A549 (cell line): ENCODE measurements at regions not wholly inside any gene's neighbourhood (a gene's known extent, or its start where the extent isn't known, plus 50 kb on each side); places are given as distances from the start of the nearest gene placed in this dataset.

Experiments used
- CHD2 ChIP-seq: fragments of 150-350 bp; IDR thresholded peaks from 2 replicates; pipeline ENCODE4 v1.6.1; 2014; ENCODE audit warnings: low read length; ENCODE audit not compliant: partially characterized antibody
- KDM5A ChIP-seq: fragments of 200-600 bp; sonication (generic); IDR thresholded peaks from 2 replicates; pipeline ENCODE4 v1.6.1; 2016; ENCODE audit warnings: antibody characterized with exemption, mild to moderate bottlenecking
- RCOR1 ChIP-seq: fragments of 150-350 bp; IDR thresholded peaks from 2 replicates; pipeline ENCODE4 v1.6.1; 2014; ENCODE audit warnings: antibody characterized with exemption, low read length, low read depth
- RFX5 ChIP-seq: fragments of 450-650 bp; IDR thresholded peaks from 2 replicates; pipeline ENCODE4 v1.7.1; 2014; ENCODE audit warnings: antibody characterized with exemption, mild to moderate bottlenecking, moderate library complexity
- TF ChIP-seq, protein P1 (sequence below): fragments of 200-600 bp; sonication (generic); IDR thresholded peaks from 2 replicates; pipeline ENCODE4 v1.6.1; 2016; ENCODE audit warnings: antibody characterized with exemption, mild to moderate bottlenecking, moderate library complexity

DNA sequence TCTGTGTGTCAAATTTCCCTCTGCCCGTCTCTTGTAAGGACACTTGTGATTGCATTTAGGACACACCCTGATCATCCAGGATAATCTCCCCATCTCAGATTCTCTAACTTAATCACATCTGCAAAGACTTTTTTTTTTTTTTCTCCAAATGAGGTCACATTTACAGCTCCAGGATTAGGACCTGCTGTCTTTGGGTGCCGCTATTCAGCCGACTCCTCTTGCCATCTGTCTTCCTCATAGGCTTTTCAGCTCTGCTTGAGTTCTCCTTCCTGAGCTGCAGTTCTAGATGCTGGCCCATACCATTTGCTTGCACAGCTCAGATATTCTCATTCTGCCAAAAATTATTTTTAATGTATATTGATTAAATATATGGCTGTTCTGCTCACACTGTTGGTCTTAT lies 94.3 kb upstream of the TLE3 start:
- TF ChIP-seq RFX5 (no peak), KDM5A (no peak), CHD2 (no peak), RCOR1 (no peak)
- TF ChIP-seq, protein P1, sequence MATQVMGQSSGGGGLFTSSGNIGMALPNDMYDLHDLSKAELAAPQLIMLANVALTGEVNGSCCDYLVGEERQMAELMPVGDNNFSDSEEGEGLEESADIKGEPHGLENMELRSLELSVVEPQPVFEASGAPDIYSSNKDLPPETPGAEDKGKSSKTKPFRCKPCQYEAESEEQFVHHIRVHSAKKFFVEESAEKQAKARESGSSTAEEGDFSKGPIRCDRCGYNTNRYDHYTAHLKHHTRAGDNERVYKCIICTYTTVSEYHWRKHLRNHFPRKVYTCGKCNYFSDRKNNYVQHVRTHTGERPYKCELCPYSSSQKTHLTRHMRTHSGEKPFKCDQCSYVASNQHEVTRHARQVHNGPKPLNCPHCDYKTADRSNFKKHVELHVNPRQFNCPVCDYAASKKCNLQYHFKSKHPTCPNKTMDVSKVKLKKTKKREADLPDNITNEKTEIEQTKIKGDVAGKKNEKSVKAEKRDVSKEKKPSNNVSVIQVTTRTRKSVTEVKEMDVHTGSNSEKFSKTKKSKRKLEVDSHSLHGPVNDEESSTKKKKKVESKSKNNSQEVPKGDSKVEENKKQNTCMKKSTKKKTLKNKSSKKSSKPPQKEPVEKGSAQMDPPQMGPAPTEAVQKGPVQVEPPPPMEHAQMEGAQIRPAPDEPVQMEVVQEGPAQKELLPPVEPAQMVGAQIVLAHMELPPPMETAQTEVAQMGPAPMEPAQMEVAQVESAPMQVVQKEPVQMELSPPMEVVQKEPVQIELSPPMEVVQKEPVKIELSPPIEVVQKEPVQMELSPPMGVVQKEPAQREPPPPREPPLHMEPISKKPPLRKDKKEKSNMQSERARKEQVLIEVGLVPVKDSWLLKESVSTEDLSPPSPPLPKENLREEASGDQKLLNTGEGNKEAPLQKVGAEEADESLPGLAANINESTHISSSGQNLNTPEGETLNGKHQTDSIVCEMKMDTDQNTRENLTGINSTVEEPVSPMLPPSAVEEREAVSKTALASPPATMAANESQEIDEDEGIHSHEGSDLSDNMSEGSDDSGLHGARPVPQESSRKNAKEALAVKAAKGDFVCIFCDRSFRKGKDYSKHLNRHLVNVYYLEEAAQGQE = no peak
